Dermis microvascular lymphatic vessel endothelial cell (primary cell): ENCODE measurements at regions not wholly inside any gene's neighbourhood (a gene's known extent, or its start where the extent isn't known, plus 50 kb on each side); places are given as distances from the start of the nearest gene placed in this dataset.
"Not testable (repeated sequence)": the region's sequence is repeated elsewhere in the genome, so short reads cannot be mapped to it uniquely, and the experiment has no call there.

Experiments used
- DNase-seq, 2 donors: peaks; one replicate each; pipeline versions ENCODE4 v3.0.0 to v3.0.0-alpha.2; 2010; ENCODE audit warnings: low read depth in 2 of 2

- DNase-seq, result no peak
These were observed 626.1 kb upstream of the NOVA1 start for GRCh38 chr14:27223906-27224305.

- no peak for DNase-seq
These were observed 630.2 kb upstream of the NOVA1 start for GRCh38 chr14:27228053-27228452.

- no peak for DNase-seq
These were observed 636.5 kb upstream of the NOVA1 start for GRCh38 chr14:27234331-27234730.

- no peak for DNase-seq
These were observed 638.8 kb upstream of the NOVA1 start for GRCh38 chr14:27236601-27237000.

GRCh38 chr14:27242874-27243273 is 645.0 kb upstream of the NOVA1 start:
- no peak for DNase-seq

- no peak for DNase-seq
These were observed 645.5 kb upstream of the NOVA1 start for GRCh38 chr14:27243365-27243764.

GRCh38 chr14:27245947-27246346 is 648.1 kb upstream of the NOVA1 start:
- DNase-seq, result no peak

GRCh38 chr14:27253966-27254365 is 656.1 kb upstream of the NOVA1 start:
- no peak for DNase-seq

GRCh38 chr14:27256805-27257204 is 659.0 kb upstream of the NOVA1 start:
- DNase-seq, result no peak

- DNase-seq, result no peak
These were observed 670.0 kb upstream of the NOVA1 start for GRCh38 chr14:27267876-27268275.

GRCh38 chr14:27270716-27271115 is 672.9 kb upstream of the NOVA1 start:
- no peak for DNase-seq

GRCh38 chr14:27278341-27278740 is 680.5 kb upstream of the NOVA1 start:
- no peak for DNase-seq

GRCh38 chr14:27305441-27305945 is 707.7 kb upstream of the NOVA1 start:
- DNase-seq, result no peak

- DNase-seq, result not testable (repeated sequence)
These were observed 714.9 kb upstream of the NOVA1 start for GRCh38 chr14:27312730-27313129.

GRCh38 chr14:27314231-27314630 is 716.4 kb upstream of the NOVA1 start:
- DNase-seq, result no peak

- no peak for DNase-seq
These were observed 717.6 kb upstream of the NOVA1 start for GRCh38 chr14:27315477-27315876.

- no peak for DNase-seq
These were observed 718.1 kb upstream of the NOVA1 start for GRCh38 chr14:27315947-27316346.

- DNase-seq, result no peak
These were observed 721.1 kb upstream of the NOVA1 start for GRCh38 chr14:27318774-27319420.

GRCh38 chr14:27320261-27320660 is 722.4 kb upstream of the NOVA1 start:
- DNase-seq, result no peak

- DNase-seq, result no peak
These were observed 729.3 kb upstream of the NOVA1 start for GRCh38 chr14:27327095-27327494.

GRCh38 chr14:27338012-27338411 is 740.2 kb upstream of the NOVA1 start:
- DNase-seq, result no peak

- DNase-seq, result not testable (repeated sequence)
These were observed 765.2 kb upstream of the NOVA1 start for GRCh38 chr14:27363036-27363435.

GRCh38 chr14:27366596-27366995 is 768.8 kb upstream of the NOVA1 start:
- DNase-seq, result no peak

- DNase-seq, result no peak
These were observed 769.5 kb upstream of the NOVA1 start for GRCh38 chr14:27367345-27367744.
